ENCODE measurements at regions not wholly inside any gene's neighbourhood (a gene's known extent, or its start where the extent isn't known, plus 50 kb on each side); places are given as distances from the start of the nearest gene placed in this dataset.

- TF ChIP-seq EZH2 (IDR thresholded peaks at IDR 0.05; ENCODE audit: low read length, missing control alignments) (no peak), CTCF (conservative IDR thresholded peaks at IDR 0.05 in 1 of 2, IDR thresholded peaks at IDR 0.05 in 1 of 2; ENCODE audit: low read depth in 1 of 2, low read length in 2 of 2) (no peak)
Observed at GRCh38 chrX:76996641-76997040, 450.5 kb upstream of the FGF16 start.

Measured in fibroblast of lung (primary cell).